Brain microvascular endothelial cell (primary cell): ENCODE measurements at regions not wholly inside any gene's neighbourhood (a gene's known extent, or its start where the extent isn't known, plus 50 kb on each side); places are given as distances from the start of the nearest gene placed in this dataset.

Experiments
- DNase-seq: peaks from one replicate; pipeline ENCODE4 v3.0.0-alpha.2; 2020
- H3K27ac ChIP-seq: fragments of 250-450 bp; sonication (Bioruptor Pico); 2 replicates; pipeline ENCODE4 v1.5.1; 2020; ENCODE audit warnings: mild to moderate bottlenecking, moderate library complexity
- H3K27me3 ChIP-seq: fragments of 250-450 bp; sonication (Bioruptor Pico); replicated peaks from 2 replicates; pipeline ENCODE4 v1.5.1; 2020; ENCODE audit warnings: mild to moderate bottlenecking
- H3K36me3 ChIP-seq: fragments of 250-450 bp; sonication (Bioruptor Pico); replicated peaks from 2 replicates; pipeline ENCODE4 v1.5.1; 2020; ENCODE audit warnings: mild to moderate bottlenecking
- H3K4me3 ChIP-seq: 2 replicates; pipeline ENCODE4 v1.5.1; 2011; ENCODE audit warnings: low read depth, mild to moderate bottlenecking, control low read depth, low read length, moderate library complexity
- CTCF ChIP-seq: IDR thresholded peaks from 2 replicates; pipeline ENCODE4 v1.5.1; 2011; ENCODE audit warnings: low read depth, mild to moderate bottlenecking, moderate library complexity, low read length, control low read depth, inconsistent platforms; ENCODE audit errors: missing control alignments
- in situ Hi-C: cut with HindIII; loops from 2 replicates; pipeline ENCODE4 v1.10.0; 2017; ENCODE audit warnings: low sequenced_read_pairs, low pct_ligation_motif_present

- H3K27ac ChIP-seq = no peak overlapping the region
- DNase-seq = peak; percentile 42
Observed at GRCh38 chr1:5745800-5746610, 246.2 kb downstream of the NPHP4 start.

DNA sequence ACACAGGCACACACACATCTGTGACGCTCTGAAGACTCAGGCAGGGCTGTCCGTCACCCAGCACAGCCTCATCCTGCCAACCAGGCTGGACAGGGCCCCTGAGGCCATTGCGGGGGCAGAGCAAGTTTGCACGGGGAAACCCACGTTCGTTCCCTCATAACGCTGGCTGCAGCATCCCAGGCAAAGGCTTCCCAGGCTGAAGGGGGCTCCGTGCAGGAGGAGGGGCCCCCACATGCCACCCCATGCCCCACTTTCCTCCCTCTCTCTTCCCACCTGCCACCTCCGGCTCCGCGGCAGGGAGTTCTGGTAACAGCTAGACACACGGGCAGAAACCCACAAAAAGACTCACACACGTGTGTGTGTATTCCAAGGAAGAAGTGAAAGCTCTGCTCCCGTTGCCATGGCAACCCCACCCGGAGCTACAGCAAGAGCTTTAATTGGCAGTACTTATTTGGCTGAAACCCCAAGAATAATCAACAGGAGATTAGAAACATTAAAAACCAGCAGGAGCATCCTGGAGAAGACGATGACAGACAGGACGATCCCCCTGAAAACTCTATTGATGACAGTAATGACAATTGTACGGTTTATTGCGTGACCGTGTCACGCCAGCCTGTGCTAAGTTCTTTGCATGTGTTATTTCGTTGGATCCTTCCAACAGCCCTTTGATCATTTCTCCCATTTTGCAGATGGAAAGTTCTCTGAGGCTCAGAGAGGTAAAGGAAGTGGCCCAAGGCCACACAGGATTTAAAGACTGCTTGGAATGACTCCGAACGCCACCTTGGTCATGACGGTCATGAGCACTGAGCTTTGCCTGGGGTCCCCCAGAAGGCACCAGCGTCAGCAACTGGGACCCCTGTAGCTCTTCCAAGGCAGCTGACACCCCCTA is 247.1 kb downstream of the NPHP4 start:
- no peak for DNase-seq
- no peaks in the 10 kb centered on the region for H3K27me3 ChIP-seq
- in situ Hi-C loops = no loop called here
- TF ChIP-seq CTCF = no peak
- no peak overlapping the region for H3K4me3 ChIP-seq
- H3K36me3 ChIP-seq = no peaks in the 10 kb centered on the region
- no peak overlapping the region for H3K27ac ChIP-seq

More at GRCh38 chr1:5745800-5746610, 246.2 kb downstream of the NPHP4 start:
- TF ChIP-seq CTCF = peak; percentile 95
- Histone ChIP-seq H3K27me3 (no peaks in the 10 kb centered on the region), H3K36me3 (no peaks in the 10 kb centered on the region), H3K4me3 (no peak overlapping the region)
- in situ Hi-C loops = no loop called here

GRCh38 chr1:5744341-5744740 is 247.9 kb downstream of the NPHP4 start:
- Histone ChIP-seq H3K27me3 (no peaks in the 10 kb centered on the region), H3K36me3 (no peaks in the 10 kb centered on the region), H3K27ac (no peak overlapping the region), H3K4me3 (no peak overlapping the region)
- no peak for DNase-seq
- in situ Hi-C loops = no loop called here
- TF ChIP-seq CTCF = no peak

- Histone ChIP-seq H3K27me3 (no peaks in the 10 kb centered on the region), H3K36me3 (no peaks in the 10 kb centered on the region), H3K27ac (no peak overlapping the region), H3K4me3 (no peak overlapping the region)
- in situ Hi-C loops = no loop called here
- no peak for DNase-seq
- no peak for TF ChIP-seq CTCF
Observed at GRCh38 chr1:5743435-5744095, 248.7 kb downstream of the NPHP4 start.

- no peak for TF ChIP-seq CTCF
- Histone ChIP-seq H3K27me3 (no peaks in the 10 kb centered on the region), H3K4me3 (no peak overlapping the region), H3K27ac (no peak overlapping the region), H3K36me3 (no peaks in the 10 kb centered on the region)
- in situ Hi-C loops = no loop called here
- no peak for DNase-seq
Observed at GRCh38 chr1:5742801-5743200, 249.4 kb downstream of the NPHP4 start.
